GM12878 (cell line): ENCODE measurements at regions not wholly inside any gene's neighbourhood (a gene's known extent, or its start where the extent isn't known, plus 50 kb on each side); places are given as distances from the start of the nearest gene placed in this dataset.

ENCODE experiments used
- ATAC-seq: fragments of 200-7000 bp; cut with Tn5 transposase; 3 replicates; pipeline ENCODE4 v1.9.1; 2020; ENCODE audit warnings: mild to moderate bottlenecking, moderate library complexity
- BruUV-seq: library from RNA; stranded (reverse); fragments of 400-500 nt; replicated peaks from 2 replicates; lab custom pipeline; 2021; lab: Mats Ljungman, UMichigan
- CTCF ChIA-PET: fragments of 300-600 bp; sonication (Branson Sonifier 250); formaldehyde crosslinking; extraction: SDS; loops from one replicate; lab custom pipeline; 2021; ENCODE audit warnings: inconsistent platforms; lab: Yijun Ruan, JAX
- POLR2A ChIA-PET: fragments of 350-600 bp; formaldehyde crosslinking; extraction: SDS; loops from one replicate; lab custom pipeline; 2021; ENCODE audit warnings: inconsistent platforms; lab: Charles Lee
- RAD21 ChIA-PET: fragments of 300-600 bp; sonication (Branson Sonifier 250); formaldehyde crosslinking; loops from one replicate; lab custom pipeline; 2023; ENCODE audit warnings: antibody characterized with exemption; ENCODE audit not compliant: unreplicated experiment; lab: Charles Lee
- SMC1A ChIA-PET: fragments of 300-600 bp; sonication (Branson Sonifier 250); formaldehyde crosslinking; loops from one replicate; lab custom pipeline; 2023; ENCODE audit not compliant: unreplicated experiment, uncharacterized antibody; lab: Charles Lee
- DNase-seq: peaks from one replicate; pipeline ENCODE4 v3.0.0-alpha.2; 2011; ENCODE audit warnings: low read depth, low spot score
- FAIRE-seq: peaks from 3 replicates; lab custom pipeline; 2011; peaks lifted over from hg19 to GRCh38; lab: Jason Lieb, UNC
- H2AFZ ChIP-seq: 2 replicates; pipeline ENCODE4 v1.6.0; 2011; ENCODE audit warnings: low read depth, low read length, control low read depth; ENCODE audit not compliant: control insufficient read depth
- H3K27ac ChIP-seq: 2 replicates; pipeline ENCODE4 v1.5.1; 2011; ENCODE audit warnings: control low read depth; ENCODE audit not compliant: control insufficient read depth, insufficient read depth
- H3K27me3 ChIP-seq, 2 experiments: replicated peaks in 1 of 2; 2 replicates each; pipeline versions ENCODE4 v1.6.0 to v1.6.1; 2011; ENCODE audit warnings: low read length in 1 of 2; ENCODE audit not compliant: control insufficient read depth in 2 of 2, insufficient read depth in 2 of 2
- H3K36me3 ChIP-seq, 2 experiments: 2 replicates each; pipeline ENCODE4 v1.5.1; 2011; ENCODE audit warnings: low read length in 1 of 2; ENCODE audit not compliant: control insufficient read depth in 2 of 2, insufficient read depth in 2 of 2
- H3K4me1 ChIP-seq: 2 replicates; pipeline ENCODE4 v1.6.1; 2011; ENCODE audit warnings: mild to moderate bottlenecking, low read length, moderate library complexity, mixed read lengths; ENCODE audit not compliant: control insufficient read depth, insufficient read depth
- H3K4me2 ChIP-seq: 2 replicates; pipeline ENCODE4 v1.6.0; 2011; ENCODE audit warnings: control low read depth; ENCODE audit not compliant: control insufficient read depth, insufficient read depth
- H3K4me3 ChIP-seq: fragments of 200-600 bp; sonication (generic); 2 replicates; pipeline ENCODE4 v1.5.1; 2016
- H3K79me2 ChIP-seq: 2 replicates; pipeline ENCODE4 v1.6.0; 2011; ENCODE audit warnings: low read length; ENCODE audit not compliant: control insufficient read depth, insufficient read depth
- H3K9ac ChIP-seq: 2 replicates; pipeline ENCODE4 v1.8.0; 2011; ENCODE audit warnings: low read length, control low read depth, mixed read lengths; ENCODE audit not compliant: control insufficient read depth, insufficient read depth
- H3K9me3 ChIP-seq: replicated peaks from 3 replicates; pipeline ENCODE4 v1.5.1; 2011; ENCODE audit warnings: mild to moderate bottlenecking, low read length; ENCODE audit not compliant: control insufficient read depth, insufficient read depth
- H4K20me1 ChIP-seq: 2 replicates; pipeline ENCODE4 v1.6.0; 2011; ENCODE audit not compliant: control insufficient read depth, insufficient read depth
- CBX3 ChIP-seq: fragments of 200-600 bp; sonication (generic); IDR thresholded peaks from 2 replicates; pipeline ENCODE4 v1.6.1; 2016; ENCODE audit warnings: low read depth, borderline replicate concordance
- CHD1 ChIP-seq: IDR thresholded peaks from 2 replicates; pipeline ENCODE4 v1.6.1; 2012; ENCODE audit warnings: low read depth, low read length, improper control_type of control experiment
- HCFC1 ChIP-seq: fragments of 150-350 bp; IDR thresholded peaks from 2 replicates; pipeline ENCODE4 v1.6.1; 2014; ENCODE audit warnings: low read length
- IKZF2 ChIP-seq, 2 experiments: fragments of 450-650 bp; IDR thresholded peaks; 2 replicates each; pipeline ENCODE4 v1.6.1; 2017; ENCODE audit warnings: mild to moderate bottlenecking in 2 of 2, moderate library complexity in 2 of 2
- JUND ChIP-seq: IDR thresholded peaks from 2 replicates; pipeline ENCODE4 v1.6.1; 2012; ENCODE audit warnings: low read depth, mild to moderate bottlenecking, low read length, improper control_type of control experiment, moderate library complexity
- MEF2B ChIP-seq: fragments of 450-650 bp; IDR thresholded peaks from 2 replicates; pipeline ENCODE4 v1.6.1; 2018; ENCODE audit warnings: mild to moderate bottlenecking, moderate library complexity; ENCODE audit not compliant: partially characterized antibody, poor library complexity, severe bottlenecking
- MYB ChIP-seq: fragments of 150-350 bp; IDR thresholded peaks from 2 replicates; pipeline ENCODE4 v1.6.1; 2014; ENCODE audit warnings: mild to moderate bottlenecking, low read depth, low read length, borderline replicate concordance
- NFYA ChIP-seq: IDR thresholded peaks from 2 replicates; pipeline ENCODE4 v1.6.1; 2011; ENCODE audit warnings: low read depth, mild to moderate bottlenecking, low read length, improper control_type of control experiment, borderline replicate concordance
- NRF1 ChIP-seq: conservative IDR thresholded peaks from 2 replicates; pipeline ENCODE4 v1.6.1; 2011; ENCODE audit warnings: mild to moderate bottlenecking, low read depth, low read length, improper control_type of control experiment
- PAX5 ChIP-seq: IDR thresholded peaks from 2 replicates; pipeline ENCODE4 v1.6.1; 2011; ENCODE audit warnings: low read depth, low read length, borderline replicate concordance
- SIX5 ChIP-seq: IDR thresholded peaks from 2 replicates; pipeline ENCODE4 v1.6.1; 2011; ENCODE audit warnings: mild to moderate bottlenecking, low read depth, low read length, moderate library complexity; ENCODE audit not compliant: severe bottlenecking
- ZNF24 ChIP-seq: fragments of 450-650 bp; IDR thresholded peaks from 2 replicates; pipeline ENCODE4 v1.6.1; 2017; ENCODE audit warnings: antibody characterized with exemption, mild to moderate bottlenecking
- ZNF622 ChIP-seq: fragments of 450-650 bp; IDR thresholded peaks from 2 replicates; pipeline ENCODE4 v1.6.1; 2017; ENCODE audit warnings: mild to moderate bottlenecking, inconsistent platforms
- WGBS: methylation state at CpG from one replicate; pipeline ENCODE4 v1.1.6; 2016; ENCODE audit warnings: low lambda C conversion rate; ENCODE audit not compliant: insufficient replicate concordance, insufficient coverage; ENCODE audit errors: missing lambda C conversion rate; 5-methylcytosine and 5-hydroxymethylcytosine counted together
- in situ Hi-C: fragments of 300-500 bp; cut with MboI; formaldehyde crosslinking; loops from 9 replicates; pipeline ENCODE4 v1.14.3; 2018; ENCODE audit warnings: mixed read lengths
- intact Hi-C: fragments of 100-400 bp; cut with micrococcal nuclease; formaldehyde crosslinking; loops from one replicate; pipeline ENCODE4 v1.14.2; 2022; ENCODE audit not compliant: unreplicated experiment
- TF ChIP-seq, protein P1 (sequence below): fragments of 450-650 bp; IDR thresholded peaks from 2 replicates; pipeline ENCODE4 v1.6.1; 2017; ENCODE audit warnings: mild to moderate bottlenecking, moderate library complexity
- TF ChIP-seq, protein P2 (sequence below): IDR thresholded peaks from 2 replicates; pipeline ENCODE4 v1.6.1; 2012; ENCODE audit warnings: mild to moderate bottlenecking, low read depth, low read length

DNA sequence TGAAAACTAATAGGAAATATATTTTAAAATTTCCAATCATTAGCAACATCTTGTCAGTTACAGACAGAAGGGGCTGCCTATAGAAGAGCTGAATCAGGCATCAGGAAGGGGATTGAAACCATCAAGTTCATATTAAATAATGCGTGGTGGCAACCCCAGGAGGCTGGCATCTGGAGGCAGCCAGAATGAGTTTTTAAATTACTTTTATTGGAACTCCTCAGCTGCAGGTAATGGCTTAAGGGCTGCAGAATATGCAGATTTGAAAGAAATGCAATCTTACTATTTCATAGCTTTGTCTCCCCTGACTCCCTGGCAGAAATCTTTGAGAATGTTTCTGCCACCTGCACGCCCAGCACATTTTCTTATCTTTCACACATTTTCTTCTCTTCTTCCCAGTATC, 711.6 kb downstream of the PCDH19 start:
- H3K79me2 ChIP-seq: no peaks in the 10 kb centered on the region
- H4K20me1 ChIP-seq: no peaks in the 10 kb centered on the region
- no peak for FAIRE-seq
- no peaks in the 10 kb centered on the region for H3K4me1 ChIP-seq
- TF ChIP-seq MEF2B: no peak
- TF ChIP-seq PAX5: no peak
- TF ChIP-seq MYB: no peak
- no peak for TF ChIP-seq NFYA
- no peak for TF ChIP-seq CHD1
- no peak for TF ChIP-seq SIX5
- no peak for TF ChIP-seq CBX3
- no peak for TF ChIP-seq ZNF24
- no peak for TF ChIP-seq HCFC1
- no peak for TF ChIP-seq ZNF622
- TF ChIP-seq, protein P1, sequence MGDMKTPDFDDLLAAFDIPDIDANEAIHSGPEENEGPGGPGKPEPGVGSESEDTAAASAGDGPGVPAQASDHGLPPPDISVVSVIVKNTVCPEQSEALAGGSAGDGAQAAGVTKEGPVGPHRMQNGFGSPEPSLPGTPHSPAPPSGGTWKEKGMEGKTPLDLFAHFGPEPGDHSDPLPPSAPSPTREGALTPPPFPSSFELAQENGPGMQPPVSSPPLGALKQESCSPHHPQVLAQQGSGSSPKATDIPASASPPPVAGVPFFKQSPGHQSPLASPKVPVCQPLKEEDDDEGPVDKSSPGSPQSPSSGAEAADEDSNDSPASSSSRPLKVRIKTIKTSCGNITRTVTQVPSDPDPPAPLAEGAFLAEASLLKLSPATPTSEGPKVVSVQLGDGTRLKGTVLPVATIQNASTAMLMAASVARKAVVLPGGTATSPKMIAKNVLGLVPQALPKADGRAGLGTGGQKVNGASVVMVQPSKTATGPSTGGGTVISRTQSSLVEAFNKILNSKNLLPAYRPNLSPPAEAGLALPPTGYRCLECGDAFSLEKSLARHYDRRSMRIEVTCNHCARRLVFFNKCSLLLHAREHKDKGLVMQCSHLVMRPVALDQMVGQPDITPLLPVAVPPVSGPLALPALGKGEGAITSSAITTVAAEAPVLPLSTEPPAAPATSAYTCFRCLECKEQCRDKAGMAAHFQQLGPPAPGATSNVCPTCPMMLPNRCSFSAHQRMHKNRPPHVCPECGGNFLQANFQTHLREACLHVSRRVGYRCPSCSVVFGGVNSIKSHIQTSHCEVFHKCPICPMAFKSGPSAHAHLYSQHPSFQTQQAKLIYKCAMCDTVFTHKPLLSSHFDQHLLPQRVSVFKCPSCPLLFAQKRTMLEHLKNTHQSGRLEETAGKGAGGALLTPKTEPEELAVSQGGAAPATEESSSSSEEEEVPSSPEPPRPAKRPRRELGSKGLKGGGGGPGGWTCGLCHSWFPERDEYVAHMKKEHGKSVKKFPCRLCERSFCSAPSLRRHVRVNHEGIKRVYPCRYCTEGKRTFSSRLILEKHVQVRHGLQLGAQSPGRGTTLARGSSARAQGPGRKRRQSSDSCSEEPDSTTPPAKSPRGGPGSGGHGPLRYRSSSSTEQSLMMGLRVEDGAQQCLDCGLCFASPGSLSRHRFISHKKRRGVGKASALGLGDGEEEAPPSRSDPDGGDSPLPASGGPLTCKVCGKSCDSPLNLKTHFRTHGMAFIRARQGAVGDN: no peak
- TF ChIP-seq, protein P2, sequence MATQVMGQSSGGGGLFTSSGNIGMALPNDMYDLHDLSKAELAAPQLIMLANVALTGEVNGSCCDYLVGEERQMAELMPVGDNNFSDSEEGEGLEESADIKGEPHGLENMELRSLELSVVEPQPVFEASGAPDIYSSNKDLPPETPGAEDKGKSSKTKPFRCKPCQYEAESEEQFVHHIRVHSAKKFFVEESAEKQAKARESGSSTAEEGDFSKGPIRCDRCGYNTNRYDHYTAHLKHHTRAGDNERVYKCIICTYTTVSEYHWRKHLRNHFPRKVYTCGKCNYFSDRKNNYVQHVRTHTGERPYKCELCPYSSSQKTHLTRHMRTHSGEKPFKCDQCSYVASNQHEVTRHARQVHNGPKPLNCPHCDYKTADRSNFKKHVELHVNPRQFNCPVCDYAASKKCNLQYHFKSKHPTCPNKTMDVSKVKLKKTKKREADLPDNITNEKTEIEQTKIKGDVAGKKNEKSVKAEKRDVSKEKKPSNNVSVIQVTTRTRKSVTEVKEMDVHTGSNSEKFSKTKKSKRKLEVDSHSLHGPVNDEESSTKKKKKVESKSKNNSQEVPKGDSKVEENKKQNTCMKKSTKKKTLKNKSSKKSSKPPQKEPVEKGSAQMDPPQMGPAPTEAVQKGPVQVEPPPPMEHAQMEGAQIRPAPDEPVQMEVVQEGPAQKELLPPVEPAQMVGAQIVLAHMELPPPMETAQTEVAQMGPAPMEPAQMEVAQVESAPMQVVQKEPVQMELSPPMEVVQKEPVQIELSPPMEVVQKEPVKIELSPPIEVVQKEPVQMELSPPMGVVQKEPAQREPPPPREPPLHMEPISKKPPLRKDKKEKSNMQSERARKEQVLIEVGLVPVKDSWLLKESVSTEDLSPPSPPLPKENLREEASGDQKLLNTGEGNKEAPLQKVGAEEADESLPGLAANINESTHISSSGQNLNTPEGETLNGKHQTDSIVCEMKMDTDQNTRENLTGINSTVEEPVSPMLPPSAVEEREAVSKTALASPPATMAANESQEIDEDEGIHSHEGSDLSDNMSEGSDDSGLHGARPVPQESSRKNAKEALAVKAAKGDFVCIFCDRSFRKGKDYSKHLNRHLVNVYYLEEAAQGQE: no peak
- no peak for TF ChIP-seq IKZF2 (IDR thresholded peaks at IDR 0.05)
- no peak for TF ChIP-seq JUND
- TF ChIP-seq NRF1: no peak
- intact Hi-C loops: no loop called here
- no peak for ATAC-seq
- no TSS peak for BruUV-seq
- no peak overlapping the region for H3K4me3 ChIP-seq
- ChIA-PET CTCF (no interaction called here), RAD21 (no interaction called here), SMC1A (no interaction called here), POLR2A (no interaction called here)
- H3K9me3 ChIP-seq: no peaks in the 10 kb centered on the region
- H3K9ac ChIP-seq: no peak overlapping the region
- H3K36me3 ChIP-seq: no peaks in the 10 kb centered on the region
- H3K27me3 ChIP-seq: no peaks in the 10 kb centered on the region
- no peak overlapping the region for H2AFZ ChIP-seq
- 16% methylated on average over 2 of the region's 2 CpGs for WGBS
- in situ Hi-C loops: no loop called here
- H3K27ac ChIP-seq: no peak overlapping the region
- no peak overlapping the region for H3K4me2 ChIP-seq
- DNase-seq: no peak
